NB4 (cell line): ENCODE measurements at regions not wholly inside any gene's neighbourhood (a gene's known extent, or its start where the extent isn't known, plus 50 kb on each side); places are given as distances from the start of the nearest gene placed in this dataset.

ENCODE experiments used
- CTCF ChIP-seq: IDR thresholded peaks from one replicate; pipeline ENCODE4 v1.5.1; 2012; ENCODE audit warnings: low read depth, low read length
- MAX ChIP-seq: IDR thresholded peaks from 2 replicates; pipeline ENCODE4 v1.6.1; 2011; ENCODE audit warnings: low read depth, low read length
- MYC ChIP-seq: IDR thresholded peaks from 2 replicates; pipeline ENCODE4 v1.6.1; 2011; ENCODE audit warnings: low read depth, low read length
- POLR2A ChIP-seq: IDR thresholded peaks from 2 replicates; pipeline ENCODE4 v1.6.1; 2011; ENCODE audit warnings: mild to moderate bottlenecking; ENCODE audit not compliant: insufficient read length; ENCODE audit errors: extremely low read depth

DNA sequence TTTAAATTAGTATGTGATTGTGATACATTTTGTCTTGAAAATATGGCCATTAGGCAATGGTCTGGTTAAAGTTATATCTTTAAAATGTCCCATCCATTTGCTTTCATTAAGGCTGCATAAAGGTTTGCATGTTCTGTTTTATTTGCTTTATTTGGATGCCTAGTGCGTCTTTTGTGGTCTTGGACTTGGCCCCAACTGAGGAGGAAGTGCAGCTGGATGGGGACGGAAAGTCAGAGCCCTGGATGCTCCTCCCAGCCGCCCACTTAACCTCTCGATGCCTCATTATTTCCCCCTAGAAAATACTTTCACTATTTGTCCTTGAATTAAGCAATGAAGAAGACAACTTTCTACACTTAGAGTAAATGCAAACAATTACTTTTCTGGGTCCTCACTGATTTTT, 898.2 kb downstream of the MCTP2 start:
- TF ChIP-seq POLR2A (no peak), CTCF (no peak), MAX (no peak), MYC (no peak)
